ENCODE measurements at regions not wholly inside any gene's neighbourhood (a gene's known extent, or its start where the extent isn't known, plus 50 kb on each side); places are given as distances from the start of the nearest gene placed in this dataset.

- TF ChIP-seq, protein P1, sequence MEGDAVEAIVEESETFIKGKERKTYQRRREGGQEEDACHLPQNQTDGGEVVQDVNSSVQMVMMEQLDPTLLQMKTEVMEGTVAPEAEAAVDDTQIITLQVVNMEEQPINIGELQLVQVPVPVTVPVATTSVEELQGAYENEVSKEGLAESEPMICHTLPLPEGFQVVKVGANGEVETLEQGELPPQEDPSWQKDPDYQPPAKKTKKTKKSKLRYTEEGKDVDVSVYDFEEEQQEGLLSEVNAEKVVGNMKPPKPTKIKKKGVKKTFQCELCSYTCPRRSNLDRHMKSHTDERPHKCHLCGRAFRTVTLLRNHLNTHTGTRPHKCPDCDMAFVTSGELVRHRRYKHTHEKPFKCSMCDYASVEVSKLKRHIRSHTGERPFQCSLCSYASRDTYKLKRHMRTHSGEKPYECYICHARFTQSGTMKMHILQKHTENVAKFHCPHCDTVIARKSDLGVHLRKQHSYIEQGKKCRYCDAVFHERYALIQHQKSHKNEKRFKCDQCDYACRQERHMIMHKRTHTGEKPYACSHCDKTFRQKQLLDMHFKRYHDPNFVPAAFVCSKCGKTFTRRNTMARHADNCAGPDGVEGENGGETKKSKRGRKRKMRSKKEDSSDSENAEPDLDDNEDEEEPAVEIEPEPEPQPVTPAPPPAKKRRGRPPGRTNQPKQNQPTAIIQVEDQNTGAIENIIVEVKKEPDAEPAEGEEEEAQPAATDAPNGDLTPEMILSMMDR (IDR thresholded peaks at IDR 0.05): no peak
- TF ChIP-seq POLR2A (IDR thresholded peaks at IDR 0.05): no peak
Observed at GRCh38 chr15:70213794-70214193, 116.1 kb upstream of the TLE3 start.
